Endothelial cell of umbilical vein (primary cell): ENCODE measurements at regions not wholly inside any gene's neighbourhood (a gene's known extent, or its start where the extent isn't known, plus 50 kb on each side); places are given as distances from the start of the nearest gene placed in this dataset.

Experiments used
- CTCF ChIP-seq, 2 donors: IDR thresholded peaks; 1 replicate in 1 of 2; 2 replicates in 1 of 2; pipeline ENCODE4 v1.5.1; 2011; ENCODE audit warnings: low read length in 2 of 2, mild to moderate bottlenecking in 2 of 2, moderate library complexity in 2 of 2, control low read depth in 1 of 2, inconsistent platforms in 1 of 2, low read depth in 1 of 2; ENCODE audit not compliant: insufficient read depth in 1 of 2; ENCODE audit errors: extremely low read depth in 1 of 2
- EZH2 ChIP-seq: IDR thresholded peaks from 2 replicates; pipeline ENCODE4 v1.6.1; 2012; ENCODE audit warnings: borderline replicate concordance, low read depth, mild to moderate bottlenecking, moderate library complexity, low read length, inconsistent platforms; ENCODE audit not compliant: severe bottlenecking
- POLR2A ChIP-seq: IDR thresholded peaks from 2 replicates; pipeline ENCODE4 v1.6.1; 2012; ENCODE audit warnings: low read depth, mild to moderate bottlenecking, control low read depth, low read length

DNA sequence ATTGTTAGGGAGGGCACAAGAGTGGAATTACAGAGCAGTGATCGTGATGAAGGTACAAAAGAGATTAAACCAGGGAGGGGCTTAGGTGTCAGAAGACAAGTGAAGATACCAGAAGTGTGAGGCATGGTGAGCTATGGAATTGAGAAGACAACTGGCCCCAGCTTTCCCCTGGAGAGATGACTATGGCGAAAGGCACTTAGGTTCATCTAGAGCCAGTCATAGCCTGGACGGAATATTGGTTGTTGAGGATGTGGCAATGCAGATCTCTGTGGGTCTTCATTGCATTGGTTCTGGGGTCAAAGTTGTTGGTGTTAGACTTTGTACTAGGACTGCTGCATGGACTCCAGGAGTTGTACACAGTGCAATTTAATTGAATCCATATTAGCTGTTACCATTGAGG lies 115.7 kb downstream of the FASLG start:
- TF ChIP-seq EZH2 (no peak), CTCF (IDR thresholded peaks at IDR 0.05; ENCODE audit: extremely low read depth in 1 of 2, insufficient read depth in 1 of 2, low read depth in 1 of 2, low read length in 2 of 2) (no peak), POLR2A (no peak)
